Activated CD4-positive, alpha-beta T cell treated with anti-CD3 and anti-CD28 coated beads for 24 hours (primary cell): ENCODE measurements at regions not wholly inside any gene's neighbourhood (a gene's known extent, or its start where the extent isn't known, plus 50 kb on each side); places are given as distances from the start of the nearest gene placed in this dataset.

Experiments
- DNase-seq, 2 donors: peaks; one replicate each; pipeline ENCODE4 v3.0.0-alpha.2; 2020; ENCODE audit warnings: low read depth in 2 of 2

GRCh38 chr10:125399289-125399688 lies 238.9 kb upstream of the CTBP2 start:
- no peak for DNase-seq

- DNase-seq, result no peak
Measured at GRCh38 chr10:125398270-125398669, 237.9 kb upstream of the CTBP2 start.

DNA sequence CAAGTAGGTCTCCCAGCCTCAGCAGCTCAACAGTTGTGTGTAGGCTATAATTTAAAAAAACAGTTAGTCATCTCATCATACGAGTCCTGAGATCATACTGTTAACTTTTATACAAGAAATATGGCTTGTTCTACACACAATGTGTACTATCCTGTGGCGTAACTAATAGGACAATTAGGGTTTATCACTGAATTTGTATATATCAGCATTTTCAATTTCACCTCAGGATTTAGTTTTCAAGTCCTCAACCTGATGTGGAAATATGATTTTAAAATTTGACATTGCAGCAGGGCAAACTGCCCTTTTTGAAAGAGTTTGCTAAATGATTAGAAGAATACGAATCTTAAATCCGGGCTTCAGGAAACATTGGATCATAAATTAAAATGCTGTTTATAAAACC lies 237.2 kb upstream of the CTBP2 start:
- DNase-seq, result no peak

DNA sequence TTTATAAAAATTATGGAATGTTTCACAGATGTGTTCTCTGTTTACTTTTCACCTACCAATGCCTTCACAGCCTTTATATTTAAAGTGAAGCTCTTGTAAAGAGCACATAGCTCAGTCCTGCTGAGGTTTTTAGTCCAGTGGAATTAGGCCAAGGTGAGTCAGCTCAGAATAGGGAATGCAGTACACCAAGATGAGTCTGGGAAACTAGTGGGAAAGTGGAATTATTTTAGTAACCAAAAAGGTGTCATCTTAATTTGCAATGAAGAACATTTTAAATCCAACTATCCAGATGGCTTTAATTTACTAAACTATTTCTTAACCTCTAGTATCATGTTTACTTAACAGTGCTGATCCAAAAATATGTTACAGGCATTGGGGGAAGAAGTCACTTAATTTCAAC lies 236.3 kb upstream of the CTBP2 start:
- DNase-seq, result no peak

DNA sequence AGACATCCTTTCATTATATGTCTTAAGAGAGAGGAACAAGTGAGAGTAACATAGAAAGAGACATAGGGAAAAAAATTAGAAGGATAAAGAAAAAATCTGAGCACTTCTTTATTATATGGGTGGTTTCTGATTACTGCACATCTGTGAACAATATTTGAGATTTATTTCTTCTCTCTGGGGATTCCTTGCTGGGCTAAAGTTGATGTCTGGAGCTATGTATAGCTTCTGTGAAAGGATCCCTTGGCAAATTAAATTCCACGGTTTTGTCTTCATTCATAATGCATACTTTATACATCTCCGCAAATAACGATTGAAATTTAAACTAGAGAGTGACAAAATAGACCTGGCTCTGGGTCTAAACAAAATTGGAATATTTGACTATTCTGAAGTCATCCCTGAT lies 232.2 kb upstream of the CTBP2 start:
- DNase-seq, result no peak

- no peak for DNase-seq
Measured at GRCh38 chr10:125392154-125392553, 231.8 kb upstream of the CTBP2 start.

GRCh38 chr10:125389648-125390047 lies 229.3 kb upstream of the CTBP2 start:
- no peak for DNase-seq

DNA sequence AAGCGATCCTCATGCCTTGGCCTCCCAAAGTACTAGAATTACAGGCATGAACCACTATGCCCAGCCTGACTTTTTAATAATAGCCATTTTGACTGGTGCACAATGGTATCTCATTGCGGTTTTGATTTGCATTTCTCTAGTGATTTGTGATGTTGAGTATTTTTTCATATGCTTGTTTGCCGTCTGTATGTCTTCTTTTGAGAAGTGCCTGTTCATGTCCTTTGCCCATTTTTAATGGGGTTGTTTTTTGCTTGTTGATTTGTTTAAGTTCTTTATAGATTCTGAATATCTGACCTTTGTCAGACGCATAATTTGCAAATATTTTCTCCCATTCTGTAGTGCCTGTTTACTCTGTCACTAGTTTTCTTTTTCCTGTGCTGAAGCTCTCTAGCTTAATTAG lies 219.2 kb upstream of the CTBP2 start:
- DNase-seq, result no peak

- DNase-seq, result no peak
Measured at GRCh38 chr10:125377368-125377767, 217.0 kb upstream of the CTBP2 start.

DNA sequence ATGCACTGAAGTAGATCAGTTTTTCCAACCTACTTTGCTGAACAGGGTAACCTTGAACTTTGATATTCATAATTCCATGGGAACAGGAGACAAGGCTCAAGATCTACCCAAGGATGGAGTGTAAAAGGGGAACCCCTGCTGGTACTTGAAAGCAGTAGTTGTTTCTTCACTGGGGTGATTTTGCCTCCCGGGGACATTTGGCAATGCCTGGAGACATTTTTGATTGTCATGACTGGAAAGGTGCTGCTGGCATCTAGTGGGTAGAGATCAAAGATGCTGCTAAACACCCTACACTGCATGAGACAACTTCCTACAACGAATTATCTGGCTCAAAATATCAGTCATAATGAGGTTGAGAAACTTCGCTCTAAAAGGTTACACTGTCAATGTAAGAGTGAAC lies 214.8 kb upstream of the CTBP2 start:
- DNase-seq, result no peak

- no peak for DNase-seq
Measured at GRCh38 chr10:125373546-125373945, 213.2 kb upstream of the CTBP2 start.

GRCh38 chr10:125370578-125370977 lies 210.2 kb upstream of the CTBP2 start:
- no peak for DNase-seq

GRCh38 chr10:125369382-125370326 lies 209.3 kb upstream of the CTBP2 start:
- DNase-seq, result no peak

DNA sequence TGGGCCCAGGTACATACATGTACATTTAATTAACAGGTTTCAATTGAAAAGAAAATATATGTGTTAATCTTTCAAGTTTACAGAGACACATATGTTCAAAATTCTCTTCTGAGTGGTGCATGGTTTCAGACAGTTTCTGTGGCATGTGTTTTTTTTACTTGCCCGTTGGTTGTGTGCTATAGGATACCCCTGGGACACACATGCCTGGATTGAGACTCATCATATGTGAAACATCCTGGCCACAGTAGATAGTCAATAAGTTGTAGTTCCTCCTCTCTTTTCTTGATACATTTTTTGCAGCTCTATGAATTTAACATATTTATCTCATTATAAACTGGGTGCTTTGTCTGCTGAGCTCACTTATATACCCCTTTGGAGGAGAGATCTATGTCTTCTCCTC lies 207.8 kb upstream of the CTBP2 start:
- no peak for DNase-seq

- no peak for DNase-seq
Measured at GRCh38 chr10:125363791-125364190, 203.4 kb upstream of the CTBP2 start.

DNA sequence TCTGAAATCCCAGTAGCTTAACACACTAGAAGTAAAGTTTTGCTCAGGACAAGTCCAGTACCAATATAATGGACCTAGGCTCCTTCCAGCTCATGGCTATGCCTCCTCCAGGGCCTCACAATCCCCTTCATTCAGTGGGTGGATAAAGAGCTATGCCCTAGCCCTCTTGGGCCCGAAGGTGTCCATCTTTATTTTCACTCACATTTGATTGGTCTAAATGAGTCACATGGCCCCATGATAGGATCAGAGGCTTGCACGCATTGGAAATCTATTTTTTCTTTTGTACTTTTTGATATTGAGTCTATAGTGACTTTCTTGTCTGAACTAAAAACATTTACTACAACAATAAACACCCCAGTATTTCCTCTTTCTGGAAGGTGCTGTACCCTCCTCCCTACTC lies 202.6 kb upstream of the CTBP2 start:
- DNase-seq, result no peak

DNA sequence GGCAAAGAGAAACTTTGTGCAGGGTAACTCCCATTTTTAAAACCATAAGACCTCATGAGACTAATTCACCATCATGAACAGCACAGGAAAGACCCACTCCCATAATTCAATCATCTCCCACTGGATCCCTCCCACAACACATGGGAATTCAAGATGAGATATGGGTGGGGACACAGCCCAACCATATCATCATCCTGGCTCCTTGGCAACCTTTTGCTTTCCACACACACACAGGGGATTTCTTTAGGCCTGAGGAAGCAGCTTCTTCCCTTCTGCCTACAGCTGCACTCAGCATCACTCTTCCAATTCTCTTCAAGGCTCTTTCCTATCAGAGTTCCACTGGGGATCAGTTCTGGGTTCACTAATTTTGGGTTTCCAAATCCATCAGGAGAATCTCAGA lies 199.0 kb upstream of the CTBP2 start:
- DNase-seq, result no peak

- DNase-seq, result no peak
Measured at GRCh38 chr10:125355657-125356056, 195.3 kb upstream of the CTBP2 start.

- DNase-seq, result no peak
Measured at GRCh38 chr10:125350519-125350918, 190.2 kb upstream of the CTBP2 start.

DNA sequence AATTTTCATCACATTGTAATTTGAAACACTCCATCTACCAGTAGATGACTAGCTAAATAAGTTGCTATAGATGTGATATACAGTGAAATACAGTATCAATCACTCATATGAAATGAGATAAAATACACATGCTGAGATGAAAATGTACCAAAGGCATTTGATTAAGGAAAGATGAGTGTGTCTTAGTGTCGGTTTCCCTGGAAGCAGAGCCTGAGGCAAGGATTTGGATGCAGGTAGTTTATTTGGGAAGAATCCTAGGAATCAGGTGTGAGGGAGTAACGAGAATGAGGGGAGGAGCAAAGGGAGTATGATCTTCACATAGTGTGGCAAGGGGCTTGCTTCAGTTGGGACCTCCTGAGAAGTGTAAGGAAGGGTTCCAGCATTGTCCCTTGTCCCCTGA lies 188.2 kb upstream of the CTBP2 start:
- no peak for DNase-seq

DNA sequence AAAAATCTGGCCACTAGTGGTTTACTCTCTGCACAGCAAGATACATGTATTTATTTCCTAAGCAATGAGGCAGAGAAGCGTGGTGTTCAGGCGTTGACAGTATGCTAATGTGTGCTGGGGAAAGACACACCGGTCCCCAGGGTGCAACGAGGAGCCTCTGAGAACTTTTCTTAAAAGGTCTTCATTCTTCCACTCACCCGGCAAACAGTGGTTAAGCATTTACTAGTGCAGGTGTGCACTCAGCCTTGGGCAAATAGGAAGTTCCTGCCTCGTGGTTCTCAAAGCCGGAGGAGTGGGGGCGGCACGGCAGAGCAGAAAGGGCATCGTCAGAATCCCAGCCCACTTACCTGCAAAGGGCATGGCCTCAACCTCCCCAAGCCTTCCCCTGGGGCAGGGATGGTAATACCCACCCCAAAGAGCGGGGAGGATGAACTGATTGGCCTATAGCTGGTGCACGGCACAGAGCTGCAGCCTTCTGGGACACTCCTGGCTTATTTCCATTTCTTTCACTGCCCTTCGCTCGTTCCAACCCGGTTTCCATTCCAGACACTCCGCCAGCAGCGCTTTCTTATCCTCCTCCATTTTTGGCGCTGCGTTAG lies 184.3 kb upstream of the CTBP2 start:
- no peak for DNase-seq

GRCh38 chr10:125343983-125344382 lies 183.6 kb upstream of the CTBP2 start:
- no peak for DNase-seq

DNA sequence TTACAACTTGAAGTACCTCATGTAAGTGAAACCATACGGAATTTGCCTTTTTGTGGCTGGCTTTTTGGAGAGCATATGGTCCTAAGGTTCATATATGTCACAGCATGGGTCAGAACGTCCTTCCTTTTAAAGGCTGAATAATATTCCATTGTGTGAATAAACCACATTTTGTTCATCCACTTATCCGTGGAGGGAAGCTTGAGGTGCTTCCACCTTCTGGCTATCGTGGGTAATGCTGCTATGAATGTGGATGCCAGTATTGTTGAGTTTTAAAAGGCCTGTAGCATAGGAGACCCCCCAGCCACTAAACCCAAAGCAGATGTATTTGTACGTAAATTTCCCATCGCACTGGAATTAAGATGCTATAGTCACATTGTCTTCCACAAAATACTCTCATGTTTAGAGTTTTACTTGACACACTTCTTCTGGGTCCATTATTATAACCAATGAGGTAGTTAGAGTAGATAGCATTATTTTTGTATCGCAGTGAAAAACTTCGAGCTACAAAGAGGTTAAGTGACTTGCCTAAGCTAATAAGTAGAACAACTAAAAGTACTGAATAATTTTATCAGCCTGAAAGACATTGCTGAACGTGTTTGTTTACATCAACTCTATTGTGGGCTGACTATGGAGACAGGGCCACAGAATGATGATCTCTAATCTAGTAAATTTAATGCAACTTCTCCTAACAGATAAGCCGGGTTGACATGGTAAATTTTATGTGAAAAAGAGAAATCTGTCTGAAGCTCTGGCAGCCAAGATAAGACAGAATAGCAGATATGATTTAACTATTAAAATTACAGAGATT lies 183.0 kb upstream of the CTBP2 start:
- DNase-seq, result no peak
